Vagina (tissue), 2 donors: ENCODE measurements at regions not wholly inside any gene's neighbourhood (a gene's known extent, or its start where the extent isn't known, plus 50 kb on each side); places are given as distances from the start of the nearest gene placed in this dataset.

ENCODE experiments used
- POLR2A ChIP-seq, 2 donors: fragments of 450-650 bp; IDR thresholded peaks; one replicate each; pipeline ENCODE4 v1.6.1; 2017; ENCODE audit warnings: antibody characterized with exemption in 2 of 2, mild to moderate bottlenecking in 2 of 2, moderate library complexity in 2 of 2
- POLR2AphosphoS5 ChIP-seq, 2 donors: sonication (generic); formaldehyde crosslinking; IDR thresholded peaks; one replicate each; pipeline ENCODE4 v1.9.0; 2017; ENCODE audit warnings: antibody characterized with exemption in 2 of 2, mild to moderate bottlenecking in 2 of 2, low read depth in 1 of 2; ENCODE audit not compliant: insufficient read depth in 1 of 2
- TF ChIP-seq, protein P1 (sequence below), 3 experiments: fragments of 450-650 bp in 2 of 3; fragments of 200-600 bp in 1 of 3; sonication (generic) in 1 of 3; IDR thresholded peaks; one replicate each; pipeline ENCODE4 v1.5.1; 2017 to 2019; ENCODE audit warnings: antibody characterized with exemption in 3 of 3, mild to moderate bottlenecking in 2 of 3, moderate library complexity in 2 of 3

DNA sequence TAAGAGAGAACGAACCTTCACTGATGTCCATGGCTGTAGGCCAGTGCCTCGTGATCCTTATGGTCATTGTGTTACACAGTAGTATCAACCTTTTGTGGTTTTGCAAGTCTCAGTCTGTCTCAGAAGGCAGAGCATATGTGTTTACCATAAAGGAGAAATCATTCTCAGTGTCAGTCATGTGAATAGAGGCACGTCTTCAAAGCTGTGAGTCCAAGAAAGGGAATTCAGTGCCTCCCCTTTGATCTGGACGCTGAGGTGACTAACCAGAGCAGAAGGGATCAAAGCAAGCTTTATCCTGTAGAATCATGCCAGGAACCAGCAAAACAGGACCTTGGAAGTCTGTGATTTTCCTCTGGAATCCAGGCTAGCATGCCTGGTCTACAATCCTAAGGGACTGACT is 433.9 kb downstream of the DNAH5 start:
- no peak for TF ChIP-seq POLR2A (IDR thresholded peaks at IDR 0.05)
- TF ChIP-seq, protein P1, sequence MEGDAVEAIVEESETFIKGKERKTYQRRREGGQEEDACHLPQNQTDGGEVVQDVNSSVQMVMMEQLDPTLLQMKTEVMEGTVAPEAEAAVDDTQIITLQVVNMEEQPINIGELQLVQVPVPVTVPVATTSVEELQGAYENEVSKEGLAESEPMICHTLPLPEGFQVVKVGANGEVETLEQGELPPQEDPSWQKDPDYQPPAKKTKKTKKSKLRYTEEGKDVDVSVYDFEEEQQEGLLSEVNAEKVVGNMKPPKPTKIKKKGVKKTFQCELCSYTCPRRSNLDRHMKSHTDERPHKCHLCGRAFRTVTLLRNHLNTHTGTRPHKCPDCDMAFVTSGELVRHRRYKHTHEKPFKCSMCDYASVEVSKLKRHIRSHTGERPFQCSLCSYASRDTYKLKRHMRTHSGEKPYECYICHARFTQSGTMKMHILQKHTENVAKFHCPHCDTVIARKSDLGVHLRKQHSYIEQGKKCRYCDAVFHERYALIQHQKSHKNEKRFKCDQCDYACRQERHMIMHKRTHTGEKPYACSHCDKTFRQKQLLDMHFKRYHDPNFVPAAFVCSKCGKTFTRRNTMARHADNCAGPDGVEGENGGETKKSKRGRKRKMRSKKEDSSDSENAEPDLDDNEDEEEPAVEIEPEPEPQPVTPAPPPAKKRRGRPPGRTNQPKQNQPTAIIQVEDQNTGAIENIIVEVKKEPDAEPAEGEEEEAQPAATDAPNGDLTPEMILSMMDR (IDR thresholded peaks at IDR 0.05), result no peak
- TF ChIP-seq POLR2AphosphoS5 (IDR thresholded peaks at IDR 0.05; ENCODE audit: insufficient read depth in 1 of 2, low read depth in 1 of 2), result no peak
